ENCODE measurements at regions not wholly inside any gene's neighbourhood (a gene's known extent, or its start where the extent isn't known, plus 50 kb on each side); places are given as distances from the start of the nearest gene placed in this dataset.

GRCh38 chr12:62164036-62164435, 96.2 kb upstream of the USP15 start:
- CTCF ChIA-PET = no interaction called here
- no peak for DNase-seq (ENCODE audit: extremely low spot score)
- no peak for TF ChIP-seq NFRKB (IDR thresholded peaks at IDR 0.05)
- no peak for TF ChIP-seq SUZ12 (IDR thresholded peaks at IDR 0.05)
- no peak for TF ChIP-seq CTBP1 (IDR thresholded peaks at IDR 0.05; ENCODE audit: borderline replicate concordance)
- no peak for TF ChIP-seq BHLHE40 (IDR thresholded peaks at IDR 0.05; ENCODE audit: borderline replicate concordance)
- TF ChIP-seq ELF4 (IDR thresholded peaks at IDR 0.05) = no peak
- no peak for TF ChIP-seq FOXK2 (IDR thresholded peaks at IDR 0.05)
- no peak for TF ChIP-seq SP1 (IDR thresholded peaks at IDR 0.05)
- no peak for TF ChIP-seq PKNOX1 (IDR thresholded peaks at IDR 0.05)
- no peak for TF ChIP-seq FOXA1 (IDR thresholded peaks at IDR 0.05)
- TF ChIP-seq TARDBP (IDR thresholded peaks at IDR 0.05) = no peak
- TF ChIP-seq ARNT (IDR thresholded peaks at IDR 0.05) = no peak
- TF ChIP-seq L3MBTL2 (conservative IDR thresholded peaks at IDR 0.05) = no peak
- no peak for TF ChIP-seq ZNF384 (IDR thresholded peaks at IDR 0.05)
- TF ChIP-seq HDGF (IDR thresholded peaks at IDR 0.05; ENCODE audit: borderline replicate concordance) = no peak
- TF ChIP-seq FOXM1 (IDR thresholded peaks at IDR 0.05; ENCODE audit: borderline replicate concordance) = no peak
- POLR2A ChIA-PET = no interaction called here

- no peak for DNase-seq (ENCODE audit: extremely low spot score)
- ChIA-PET CTCF (no interaction called here), POLR2A (no interaction called here)
- no peak for TF ChIP-seq FOXA1 (IDR thresholded peaks at IDR 0.05)
- no peak for TF ChIP-seq ELF4 (IDR thresholded peaks at IDR 0.05)
- TF ChIP-seq CTBP1 (IDR thresholded peaks at IDR 0.05; ENCODE audit: borderline replicate concordance) = no peak
- TF ChIP-seq BHLHE40 (IDR thresholded peaks at IDR 0.05; ENCODE audit: borderline replicate concordance) = no peak
- TF ChIP-seq NFRKB (IDR thresholded peaks at IDR 0.05) = no peak
- TF ChIP-seq ARNT (IDR thresholded peaks at IDR 0.05) = no peak
- TF ChIP-seq FOXM1 (IDR thresholded peaks at IDR 0.05; ENCODE audit: borderline replicate concordance) = no peak
- no peak for TF ChIP-seq PKNOX1 (IDR thresholded peaks at IDR 0.05)
Observed at GRCh38 chr12:62166525-62166924, 93.7 kb upstream of the USP15 start.

- TF ChIP-seq TARDBP (IDR thresholded peaks at IDR 0.05) (no peak), ARNT (IDR thresholded peaks at IDR 0.05) (no peak), PKNOX1 (IDR thresholded peaks at IDR 0.05) (no peak), LEF1 (IDR thresholded peaks at IDR 0.05; ENCODE audit: borderline replicate concordance) (no peak)
- ChIA-PET CTCF (no interaction called here), POLR2A (no interaction called here)
- no peak for DNase-seq (ENCODE audit: extremely low spot score)
Observed at GRCh38 chr12:62168411-62168810, 91.8 kb upstream of the USP15 start.

GRCh38 chr12:62170241-62170640, 90.0 kb upstream of the USP15 start:
- ChIA-PET POLR2A (no interaction called here), CTCF (no interaction called here)
- TF ChIP-seq BHLHE40 (IDR thresholded peaks at IDR 0.05; ENCODE audit: borderline replicate concordance) = no peak
- no peak for TF ChIP-seq SUZ12 (IDR thresholded peaks at IDR 0.05)
- no peak for TF ChIP-seq FOXM1 (IDR thresholded peaks at IDR 0.05; ENCODE audit: borderline replicate concordance)
- TF ChIP-seq ZNF384 (IDR thresholded peaks at IDR 0.05) = no peak
- TF ChIP-seq HDGF (IDR thresholded peaks at IDR 0.05; ENCODE audit: borderline replicate concordance) = no peak
- no peak for TF ChIP-seq PKNOX1 (IDR thresholded peaks at IDR 0.05)
- no peak for TF ChIP-seq L3MBTL2 (conservative IDR thresholded peaks at IDR 0.05)
- no peak for TF ChIP-seq ARNT (IDR thresholded peaks at IDR 0.05)
- TF ChIP-seq ELF4 (IDR thresholded peaks at IDR 0.05) = no peak
- no peak for DNase-seq (ENCODE audit: extremely low spot score)

- POLR2A ChIA-PET = no interaction called here
- no peak for TF ChIP-seq NFRKB (IDR thresholded peaks at IDR 0.05)
- TF ChIP-seq HDGF (IDR thresholded peaks at IDR 0.05; ENCODE audit: borderline replicate concordance) = no peak
- no peak for TF ChIP-seq PKNOX1 (IDR thresholded peaks at IDR 0.05)
- no peak for TF ChIP-seq TARDBP (IDR thresholded peaks at IDR 0.05)
- TF ChIP-seq L3MBTL2 (conservative IDR thresholded peaks at IDR 0.05) = no peak
- no peak for TF ChIP-seq FOXM1 (IDR thresholded peaks at IDR 0.05; ENCODE audit: borderline replicate concordance)
- no peak for TF ChIP-seq CTBP1 (IDR thresholded peaks at IDR 0.05; ENCODE audit: borderline replicate concordance)
- TF ChIP-seq ZNF384 (IDR thresholded peaks at IDR 0.05) = no peak
- no peak for TF ChIP-seq ARNT (IDR thresholded peaks at IDR 0.05)
- TF ChIP-seq ELF4 (IDR thresholded peaks at IDR 0.05) = no peak
- TF ChIP-seq BHLHE40 (IDR thresholded peaks at IDR 0.05; ENCODE audit: borderline replicate concordance) = no peak
- TF ChIP-seq LEF1 (IDR thresholded peaks at IDR 0.05; ENCODE audit: borderline replicate concordance) = no peak
- CTCF ChIA-PET = interaction anchor here (0.9 kb wide), 1 partner anchor 67 kb away, joined by 3 read pairs; no protein-coding TSS in a partner anchor
- DNase-seq (ENCODE audit: extremely low spot score) = no peak
Observed at GRCh38 chr12:62190689-62191490, 69.3 kb upstream of the USP15 start.

Data from HEK293T (cell line).